ENCODE measurements at regions not wholly inside any gene's neighbourhood (a gene's known extent, or its start where the extent isn't known, plus 50 kb on each side); places are given as distances from the start of the nearest gene placed in this dataset.
"Not testable (repeated sequence)": the region's sequence is repeated elsewhere in the genome, so short reads cannot be mapped to it uniquely, and the experiment has no call there.

DNA sequence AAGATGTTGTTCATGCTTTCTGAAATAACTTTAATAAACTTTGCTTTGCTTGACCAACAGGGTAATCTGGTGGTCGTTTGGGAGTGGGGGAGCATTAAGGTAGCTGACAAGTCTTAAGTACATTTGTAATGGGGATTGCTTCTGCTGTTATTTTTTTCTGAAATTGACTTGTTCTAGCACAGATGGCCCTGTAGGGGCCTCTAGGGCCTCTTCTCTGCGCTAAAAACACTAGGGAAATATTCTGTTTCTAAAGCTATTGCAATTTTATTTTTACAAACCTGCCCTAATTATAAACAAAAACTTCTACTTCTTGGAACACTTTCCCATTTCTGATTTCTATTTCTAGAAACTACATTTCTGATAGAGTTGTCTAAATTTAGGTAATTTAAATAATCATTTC is 191.3 kb upstream of the KCNJ3 start:
- DNase-seq, result no peak

DNA sequence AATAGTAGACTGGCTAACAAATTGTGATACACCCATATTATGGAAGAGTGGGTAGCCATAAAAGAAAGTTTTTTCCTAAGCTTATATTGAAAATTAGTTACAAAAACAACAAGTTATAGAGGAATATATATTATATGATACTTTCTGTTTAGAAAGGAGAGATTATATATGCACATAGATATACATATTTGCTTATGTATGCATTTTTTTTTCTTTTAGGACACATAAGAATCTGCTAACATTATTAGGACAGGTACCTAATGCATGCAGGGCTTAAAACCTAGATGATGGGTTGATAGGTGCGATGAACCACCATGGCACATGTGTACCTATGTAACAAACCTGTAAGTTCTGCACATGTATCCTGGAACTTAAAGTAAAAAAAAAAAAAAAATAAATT is 179.6 kb upstream of the KCNJ3 start:
- DNase-seq, result no peak

DNA sequence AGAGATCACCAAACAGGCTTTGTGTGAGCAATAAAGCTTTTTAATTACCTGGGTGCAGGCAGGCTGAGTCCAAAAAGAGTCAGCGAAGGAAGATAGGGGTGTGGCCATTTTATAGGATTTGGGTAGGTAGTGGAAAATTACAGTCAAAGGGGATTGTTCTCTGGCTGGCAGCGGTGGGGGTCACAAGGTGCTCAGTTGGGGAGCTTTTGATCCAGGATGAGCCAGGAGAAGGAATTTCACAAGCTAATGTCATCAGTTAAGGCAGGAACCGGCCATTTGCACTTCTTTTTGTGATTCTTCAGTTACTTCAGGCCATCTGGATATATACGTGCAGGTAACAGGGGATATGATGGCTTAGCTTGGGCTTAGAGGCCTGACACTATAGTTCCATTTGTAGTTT is 177.5 kb upstream of the KCNJ3 start:
- not testable (repeated sequence) for DNase-seq

DNA sequence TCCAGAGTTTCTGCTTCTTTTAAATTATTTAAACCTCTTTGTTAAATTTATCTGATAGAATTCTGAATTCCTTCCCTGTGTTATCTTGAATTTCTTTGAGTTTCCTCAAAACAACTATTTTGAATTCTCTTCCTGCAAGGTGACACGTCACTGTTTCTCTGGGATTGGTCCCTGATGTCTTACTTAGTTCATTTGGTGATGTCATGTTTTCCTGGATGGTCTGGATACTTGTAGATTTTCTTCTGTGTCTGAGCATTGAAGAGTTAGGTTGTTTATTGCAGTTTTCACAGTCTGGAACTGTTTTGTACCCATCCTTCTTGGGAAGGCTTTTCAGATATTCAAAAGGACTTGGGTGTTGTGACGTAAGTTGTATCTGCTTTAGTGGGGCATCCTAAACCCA is 172.3 kb upstream of the KCNJ3 start:
- no peak for DNase-seq

DNA sequence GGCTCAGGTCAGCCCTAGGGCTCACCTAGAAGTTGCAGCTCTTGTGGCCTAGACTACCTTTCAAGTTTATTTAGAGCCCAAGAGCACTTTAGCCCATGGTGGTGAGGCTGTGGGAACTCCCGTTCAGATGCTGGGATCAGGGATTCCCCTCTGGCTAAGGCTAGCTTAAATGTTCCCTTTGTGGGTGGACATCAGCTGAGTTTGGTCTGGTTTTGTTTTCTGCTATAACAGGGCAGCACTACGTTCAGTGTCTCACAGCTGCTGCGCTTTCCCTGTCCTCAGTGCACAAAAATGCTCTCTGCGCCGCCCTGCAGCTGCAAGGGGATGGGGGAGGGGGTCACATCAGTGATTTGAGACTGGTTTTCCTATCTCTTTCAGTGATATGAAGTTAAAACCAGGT is 170.5 kb upstream of the KCNJ3 start:
- no peak for DNase-seq

DNA sequence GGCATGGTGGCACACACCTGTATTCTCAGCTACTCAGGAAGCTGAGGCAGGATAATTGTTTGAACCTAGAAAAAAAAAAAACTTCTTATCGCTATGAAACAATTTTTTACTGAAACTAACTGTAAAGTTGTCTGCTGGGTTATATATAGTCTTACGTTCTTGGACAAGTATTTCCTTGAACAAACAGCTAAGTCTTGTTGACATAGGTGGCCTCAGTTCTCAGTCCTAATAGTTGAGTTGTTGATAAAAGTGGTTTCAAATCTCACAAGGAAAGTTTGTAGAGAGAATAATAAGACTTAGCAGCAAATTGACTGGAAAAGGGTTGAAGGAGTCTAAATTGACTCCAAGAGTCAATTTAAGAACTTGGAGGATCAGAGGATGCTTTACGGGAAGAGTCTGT is 166.5 kb upstream of the KCNJ3 start:
- DNase-seq, result no peak

DNA sequence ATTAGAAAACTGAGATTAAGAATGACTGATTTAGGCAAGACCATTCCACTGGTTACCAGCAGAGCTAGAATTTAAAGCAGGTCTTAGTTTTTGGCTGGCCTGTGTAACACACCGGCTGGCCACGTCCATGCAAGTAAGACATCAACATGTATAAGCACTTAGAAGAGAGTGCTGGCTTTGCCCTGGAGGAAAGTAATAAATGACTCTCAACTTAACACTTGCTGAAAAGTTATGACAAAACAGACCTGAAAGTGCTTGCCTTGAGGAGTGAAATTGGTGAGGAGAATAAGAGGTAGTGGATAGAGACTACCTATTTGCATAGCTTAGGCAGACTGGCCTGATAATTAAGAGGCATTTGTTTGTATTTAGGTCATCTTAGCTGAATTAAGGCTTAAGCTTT is 165.7 kb upstream of the KCNJ3 start:
- no peak for DNase-seq

DNA sequence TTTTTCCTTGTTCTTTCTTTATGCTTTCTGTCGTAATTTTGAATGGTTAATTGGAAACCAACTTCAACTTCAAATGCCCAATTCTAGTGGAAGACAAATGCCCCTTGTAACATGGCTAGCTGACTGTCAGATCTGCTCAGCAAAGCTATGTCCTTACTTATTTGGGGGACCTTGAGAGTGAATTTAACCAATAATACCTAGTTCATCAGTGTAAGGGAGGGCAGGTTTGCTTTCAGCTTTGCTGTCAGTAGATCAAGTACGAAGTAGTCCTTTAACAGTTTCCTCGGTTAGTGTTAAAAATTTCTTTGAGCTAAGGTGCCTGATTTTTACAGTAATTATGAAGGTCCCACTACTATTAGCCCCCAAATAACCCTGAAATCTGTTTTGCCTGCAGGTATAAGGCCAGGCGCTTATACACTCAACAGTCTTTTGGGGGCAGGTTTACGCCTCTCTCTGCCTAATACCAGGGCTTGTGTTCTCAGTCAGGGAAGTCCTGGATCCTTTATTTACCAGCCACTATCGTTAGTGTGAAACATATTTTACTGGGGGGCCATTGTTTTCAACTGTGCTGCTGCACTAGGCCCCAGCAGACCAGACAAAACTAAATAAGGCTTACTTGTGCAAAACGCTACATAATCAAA is 165.1 kb upstream of the KCNJ3 start:
- no peak for DNase-seq

DNA sequence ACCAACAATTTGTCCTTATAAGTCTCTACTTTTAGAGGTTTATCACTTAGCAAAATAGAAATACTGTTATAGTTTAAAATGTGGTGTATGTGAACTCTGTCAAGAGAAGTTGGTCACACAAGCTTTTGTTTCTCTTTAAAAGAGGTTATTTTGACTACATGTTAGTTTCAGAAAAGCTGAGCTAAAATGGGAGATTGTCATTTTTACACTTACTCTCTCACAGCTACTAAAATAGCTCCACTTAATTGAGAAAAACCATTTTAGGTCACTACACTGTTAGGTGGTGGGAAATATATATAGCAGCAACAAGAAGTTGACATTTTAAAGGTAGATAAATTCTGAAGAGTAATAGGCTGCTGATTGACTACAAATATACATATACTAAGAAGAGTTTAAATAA is 161.5 kb upstream of the KCNJ3 start:
- DNase-seq, result no peak

DNA sequence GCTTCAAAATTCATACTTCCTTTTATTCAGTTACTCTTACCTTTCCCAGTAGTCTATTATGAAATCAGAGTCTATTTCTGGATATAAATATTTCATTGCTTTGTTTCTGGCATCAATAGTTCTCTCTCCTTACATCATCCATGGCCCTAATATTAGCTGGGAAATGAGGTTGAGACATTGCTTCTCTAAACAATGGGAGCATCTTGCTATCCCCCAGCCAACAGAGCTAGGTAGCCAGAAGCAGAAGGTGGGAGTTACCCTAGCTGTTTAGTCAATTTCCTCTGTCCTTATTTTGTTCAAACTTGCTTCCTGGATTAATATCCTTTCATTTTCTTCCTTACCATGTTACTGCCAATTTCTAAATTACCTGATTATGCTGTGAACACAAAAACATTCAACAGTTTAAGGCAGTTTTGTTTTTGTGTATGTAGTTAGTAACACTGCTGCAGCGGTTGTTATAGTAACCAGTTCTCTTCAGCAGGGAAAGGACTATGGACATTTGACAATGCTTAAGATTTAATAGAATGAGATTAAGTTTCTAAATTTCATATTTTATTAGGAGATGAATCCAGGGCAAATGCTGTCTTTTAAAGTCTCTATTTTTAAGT is 160.5 kb upstream of the KCNJ3 start:
- no peak for DNase-seq

DNA sequence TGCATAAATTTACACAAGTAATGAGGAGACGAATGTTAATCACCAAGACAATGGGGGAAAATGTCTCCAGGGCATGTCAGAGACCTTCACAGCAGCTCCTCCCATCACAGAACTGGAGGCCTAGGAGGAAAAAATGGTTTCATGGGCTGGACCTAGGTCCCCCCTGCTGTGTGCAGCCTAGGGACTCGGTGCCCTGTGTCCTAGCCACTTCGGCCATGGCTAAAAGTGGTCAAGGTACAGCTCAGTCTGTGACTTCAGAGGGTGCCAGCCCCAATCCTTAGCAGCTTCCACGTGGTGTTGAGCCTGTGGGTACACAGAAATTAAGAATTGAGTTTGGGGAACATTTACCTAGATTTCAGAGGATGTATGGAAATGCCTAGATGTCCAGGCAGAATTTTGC is 152.2 kb upstream of the KCNJ3 start:
- no peak for DNase-seq

DNA sequence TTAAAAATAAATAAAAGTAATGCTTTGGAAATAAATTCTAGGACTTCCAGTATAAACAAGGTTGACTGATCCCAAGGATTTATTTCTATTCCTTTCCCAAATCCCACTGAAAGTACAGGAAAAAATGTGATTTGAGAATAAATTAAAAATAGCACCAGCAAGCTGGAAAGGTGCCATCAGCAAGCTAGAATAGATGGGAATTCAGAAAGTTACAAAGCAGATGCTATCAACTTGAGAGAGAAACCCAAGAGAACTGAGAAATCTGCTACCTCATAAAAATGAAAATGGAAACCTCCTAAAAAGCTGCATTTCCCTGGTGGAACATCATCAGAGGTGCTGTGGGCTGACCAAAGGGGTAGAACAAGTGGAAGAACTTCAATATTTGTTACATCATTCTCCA is 148.6 kb upstream of the KCNJ3 start:
- no peak for DNase-seq

DNA sequence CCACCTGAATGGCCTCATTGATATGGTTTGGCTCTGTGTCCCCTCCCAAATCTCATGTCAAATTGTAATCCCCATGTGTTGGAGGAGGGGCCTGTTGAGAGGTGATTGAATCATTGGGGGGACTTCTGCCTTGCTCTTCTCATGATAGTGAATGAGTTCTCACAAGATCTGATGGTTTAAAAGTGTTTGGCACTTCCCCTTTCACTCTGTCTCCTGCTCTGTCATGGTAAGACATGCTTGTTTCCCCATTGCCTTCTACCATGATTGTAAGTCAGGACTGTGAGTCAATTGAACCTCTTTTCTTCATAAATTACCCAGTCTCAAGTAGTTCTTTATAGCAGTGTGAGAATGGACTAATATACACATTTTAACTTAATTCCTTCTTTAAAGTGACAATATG is 146.8 kb upstream of the KCNJ3 start:
- no peak for DNase-seq

DNA sequence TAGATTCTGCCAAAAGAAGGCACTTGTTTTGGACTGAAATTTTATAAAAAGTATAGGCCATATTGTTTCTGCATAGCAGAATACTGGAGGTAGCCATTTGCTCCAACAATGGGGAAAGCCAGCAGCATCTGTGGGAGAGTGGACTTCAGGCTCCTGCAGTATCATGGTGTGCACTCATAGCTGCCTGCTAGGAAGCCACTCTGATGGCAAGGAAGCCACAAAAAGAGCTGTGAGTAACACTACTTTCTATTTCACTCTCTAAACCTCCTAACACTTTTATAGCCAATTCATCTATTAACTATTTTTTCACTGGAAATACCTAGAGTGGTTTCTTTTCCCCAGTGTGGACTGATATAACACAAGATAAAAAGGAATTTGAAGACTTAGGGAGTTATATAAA is 144.4 kb upstream of the KCNJ3 start:
- DNase-seq, result no peak

DNA sequence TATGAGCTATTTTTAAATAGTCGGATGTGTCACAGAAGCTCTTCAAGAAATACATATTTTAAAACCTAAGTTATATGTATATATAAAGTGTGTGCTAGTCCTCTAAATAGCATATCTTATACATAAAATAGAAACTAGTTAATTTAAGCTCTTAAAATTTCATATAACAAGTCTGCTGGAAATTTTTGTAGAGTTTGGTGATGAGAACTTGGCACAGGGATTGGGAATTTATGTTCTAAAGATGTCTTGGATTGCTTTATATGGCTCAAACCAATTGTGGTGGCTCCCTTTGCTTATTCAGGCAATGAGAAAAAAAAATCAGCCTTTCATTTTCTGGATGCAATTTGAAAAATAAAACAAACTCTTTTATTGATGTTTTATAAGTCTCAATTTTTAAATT is 142.8 kb upstream of the KCNJ3 start:
- no peak for DNase-seq

DNA sequence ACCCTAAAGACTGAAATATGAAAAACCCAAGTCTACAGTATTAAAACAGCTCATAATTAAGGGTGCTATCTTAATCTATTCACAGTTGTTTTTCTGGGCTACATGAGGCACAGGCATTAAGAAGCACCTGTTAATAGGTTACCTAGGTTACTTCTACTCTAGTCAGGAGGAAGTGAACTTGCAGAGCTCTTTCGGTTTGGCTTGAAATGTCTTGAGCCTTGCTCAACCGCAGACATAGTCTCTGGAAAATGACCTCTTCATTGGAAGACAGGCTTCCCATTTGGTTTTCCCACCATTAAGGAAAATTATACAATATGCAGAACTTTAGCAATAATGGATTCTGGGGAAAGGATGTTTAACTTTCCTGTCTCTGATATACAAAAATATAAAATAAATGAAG is 142.3 kb upstream of the KCNJ3 start:
- DNase-seq, result no peak

DNA sequence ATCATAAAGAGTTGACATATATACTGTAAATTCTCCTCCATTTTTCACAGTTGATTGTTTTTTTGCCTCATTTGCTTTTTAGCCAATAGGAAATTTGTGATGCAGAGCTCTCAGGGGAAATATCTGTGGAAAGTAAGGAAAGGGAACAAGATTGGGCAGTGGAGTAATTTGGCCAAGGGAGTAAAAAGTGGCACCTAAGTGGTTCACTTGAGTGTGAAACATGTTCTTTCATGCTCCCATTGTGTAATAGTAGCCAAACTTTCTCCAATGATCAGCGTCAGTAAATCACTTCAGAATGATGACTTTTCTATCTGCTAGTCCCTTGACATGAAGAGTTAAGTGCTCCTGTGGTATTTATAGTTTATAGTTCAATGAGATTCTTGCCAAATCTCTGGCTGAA is 141.9 kb upstream of the KCNJ3 start:
- no peak for DNase-seq

DNA sequence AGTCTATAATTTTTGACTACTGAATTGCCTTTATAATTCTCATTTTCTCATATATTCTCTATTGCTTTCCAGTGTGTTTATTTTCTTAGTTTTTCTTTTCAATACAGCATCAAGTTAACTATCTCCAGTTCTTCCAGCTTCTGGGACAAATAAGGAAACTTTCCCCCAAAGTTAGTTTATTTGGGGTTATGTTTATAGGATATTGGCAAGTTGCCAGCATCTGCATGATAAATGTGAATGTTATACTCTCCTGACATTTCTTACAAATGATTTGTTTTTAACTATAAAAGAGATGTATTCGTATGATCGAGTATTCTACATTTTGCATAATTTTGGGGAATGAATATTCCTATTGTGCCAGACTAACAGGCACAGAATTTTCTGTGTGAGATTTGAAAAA is 140.6 kb upstream of the KCNJ3 start:
- DNase-seq, result no peak

DNA sequence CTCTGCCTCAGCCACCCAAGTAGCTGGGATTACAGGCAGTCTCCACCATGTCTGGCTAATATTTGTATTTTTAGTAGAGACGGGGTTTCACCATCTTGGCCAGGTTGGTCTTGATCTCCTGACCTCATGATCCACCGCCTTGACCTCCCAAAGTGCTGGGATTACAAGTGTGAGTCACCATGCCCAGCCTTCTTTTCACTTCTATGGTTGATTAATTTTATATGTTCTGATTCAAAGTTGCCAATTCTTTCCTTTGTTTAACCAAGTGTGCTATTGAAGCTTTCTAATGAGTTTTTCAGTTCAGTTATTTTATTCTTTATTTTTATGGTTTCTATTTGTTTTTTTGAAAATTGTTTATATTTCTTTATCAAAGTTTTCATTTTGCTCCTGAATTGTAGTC is 133.1 kb upstream of the KCNJ3 start:
- no peak for DNase-seq

DNA sequence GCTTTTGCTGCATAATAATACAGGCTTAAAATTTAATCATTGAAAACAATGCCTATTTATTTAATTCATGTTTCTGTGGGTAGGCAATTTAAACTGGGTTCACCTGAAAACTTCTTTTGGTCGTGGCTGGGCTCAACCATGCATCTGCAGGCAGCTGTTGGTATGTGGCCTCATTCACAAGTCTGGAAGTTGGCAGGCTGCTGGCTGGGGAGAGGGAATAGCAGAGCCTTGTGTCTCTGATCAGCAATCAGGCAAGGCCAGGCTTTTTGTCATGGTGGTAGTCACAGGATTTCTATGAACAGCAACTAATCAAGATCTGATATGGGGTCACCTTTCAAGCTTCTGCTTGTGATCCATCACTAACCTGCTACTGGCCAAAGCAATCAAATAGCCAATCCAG is 130.1 kb upstream of the KCNJ3 start:
- no peak for DNase-seq

DNA sequence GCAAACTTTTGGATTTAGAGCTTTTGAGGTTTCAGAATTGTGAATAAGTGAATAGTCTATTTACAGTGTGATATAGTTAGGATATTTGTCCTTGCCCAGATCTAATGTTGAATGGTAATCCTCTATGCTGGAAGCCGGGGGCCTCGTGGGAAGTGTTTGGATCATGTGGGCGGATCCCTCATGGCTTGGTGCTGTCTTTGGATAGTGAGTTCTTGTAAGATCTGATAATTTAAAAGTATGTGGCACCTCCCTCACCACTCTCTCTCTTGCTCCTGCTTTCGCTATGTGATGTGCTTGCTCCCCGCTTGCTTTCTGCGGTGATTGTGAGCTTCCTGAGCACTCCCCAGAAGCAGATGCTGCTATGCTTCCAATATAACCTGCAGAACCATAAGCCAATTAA is 128.0 kb upstream of the KCNJ3 start:
- DNase-seq, result no peak

DNA sequence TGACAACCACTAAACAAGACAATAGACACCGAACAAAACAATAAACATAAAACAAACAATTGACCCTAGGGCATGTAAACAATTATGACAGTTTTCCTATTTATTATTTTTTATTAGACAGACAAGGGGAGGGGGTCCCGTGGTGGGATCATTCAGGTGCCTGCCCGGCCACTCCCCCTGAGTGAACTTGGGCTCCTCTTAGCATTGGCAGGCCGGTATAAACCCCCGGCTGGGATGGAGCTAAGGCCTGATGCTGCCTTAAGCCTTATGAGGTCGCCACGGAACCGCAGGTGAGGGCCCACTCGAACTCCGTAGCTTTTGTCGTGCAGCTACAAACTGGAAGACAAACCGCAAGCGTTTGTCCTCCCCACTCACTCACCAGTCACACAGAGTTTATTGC is 121.8 kb upstream of the KCNJ3 start:
- DNase-seq, result not testable (repeated sequence)

DNA sequence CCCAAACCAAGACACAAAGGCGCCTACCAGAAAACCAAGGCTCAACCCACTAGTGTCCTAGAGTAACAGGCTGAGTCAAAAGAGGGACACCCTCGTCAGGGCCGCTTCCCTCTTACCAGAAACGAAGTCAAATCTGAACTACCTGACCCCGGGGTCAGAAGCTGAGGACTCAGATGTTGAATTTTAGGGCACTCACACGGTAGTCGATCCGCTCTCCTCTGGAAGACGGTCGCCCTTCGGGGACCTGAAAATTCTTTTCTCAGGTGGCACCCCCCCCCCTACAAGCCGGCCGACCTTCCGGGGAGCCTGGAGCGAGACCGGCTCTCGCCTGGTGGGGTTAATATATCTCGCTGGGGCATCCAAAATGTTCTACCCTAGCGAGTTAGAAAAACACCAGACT is 121.1 kb upstream of the KCNJ3 start:
- no peak for DNase-seq

DNA sequence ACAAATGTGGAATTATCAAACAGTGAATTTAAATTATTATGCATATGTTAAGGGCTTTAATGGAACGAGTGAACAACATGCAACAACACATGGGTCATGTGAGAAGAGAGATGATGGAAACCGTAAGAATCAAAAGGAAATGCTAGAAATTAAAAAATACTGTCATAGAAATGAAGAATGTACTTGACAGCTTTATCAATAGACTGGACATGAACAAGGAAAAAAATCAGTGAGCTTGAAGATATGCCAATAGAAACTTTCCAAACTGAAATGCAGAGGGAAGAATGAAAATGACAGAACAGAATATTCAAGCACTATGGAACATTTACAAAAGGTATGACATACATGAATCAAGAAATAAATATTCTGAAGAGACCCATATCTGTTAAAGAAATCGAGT is 117.7 kb upstream of the KCNJ3 start:
- no peak for DNase-seq

DNA sequence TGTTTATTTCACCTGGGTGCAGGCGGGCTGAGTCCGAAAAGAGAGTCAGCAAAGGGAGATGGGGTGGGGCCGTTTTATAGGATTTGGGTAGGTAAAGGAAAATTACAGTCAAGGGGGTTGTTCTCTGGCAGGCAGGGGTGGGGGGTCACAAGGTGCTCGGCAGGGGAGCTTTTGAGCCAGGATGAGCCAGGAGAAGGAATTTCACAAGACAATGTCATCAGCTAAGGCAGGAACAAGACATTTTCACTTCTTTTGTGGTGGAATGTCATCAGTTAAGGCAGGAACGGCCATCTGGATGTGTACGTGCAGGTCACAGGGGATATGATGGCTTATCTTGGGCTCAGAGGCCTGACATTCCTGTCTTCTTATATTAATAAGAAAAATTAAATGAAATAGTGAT is 115.8 kb upstream of the KCNJ3 start:
- not testable (repeated sequence) for DNase-seq

DNA sequence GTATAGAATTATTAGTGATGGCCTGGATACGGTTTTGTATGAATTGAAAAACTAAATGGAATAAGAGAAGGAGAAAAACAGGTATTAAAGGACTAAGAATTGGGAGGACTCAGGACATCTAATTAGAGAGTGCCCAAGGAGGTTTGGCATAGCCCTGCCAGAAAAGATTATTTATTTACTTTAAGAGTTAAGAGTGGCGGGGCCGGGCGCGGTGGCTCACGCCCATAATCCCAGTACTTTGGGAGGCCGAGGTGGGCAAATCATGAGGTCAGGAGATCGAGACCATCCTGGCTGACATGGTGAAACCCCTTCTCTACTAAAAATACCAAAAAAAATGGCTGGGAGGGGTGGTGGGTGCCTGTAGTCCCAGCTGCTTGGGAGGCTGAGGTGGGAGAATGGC is 115.2 kb upstream of the KCNJ3 start:
- not testable (repeated sequence) for DNase-seq

Measured in fibroblast of skin of right quadriceps (primary cell).